GM23248 (cell line): ENCODE measurements at regions not wholly inside any gene's neighbourhood (a gene's known extent, or its start where the extent isn't known, plus 50 kb on each side); places are given as distances from the start of the nearest gene placed in this dataset.

Source experiments
- EZH2 ChIP-seq: fragments of 200-600 bp; sonication (generic); IDR thresholded peaks from 2 replicates; pipeline ENCODE4 v1.6.1; 2018; ENCODE audit warnings: antibody characterized with exemption, mild to moderate bottlenecking; ENCODE audit not compliant: insufficient read depth, poor library complexity, severe bottlenecking
- EZH2phosphoT487 ChIP-seq: fragments of 200-600 bp; sonication (generic); IDR thresholded peaks from 2 replicates; pipeline ENCODE4 v1.6.1; 2018; ENCODE audit warnings: antibody characterized with exemption, moderate library complexity, mild to moderate bottlenecking, low read depth; ENCODE audit not compliant: insufficient read depth

GRCh38 chr16:65770752-65771151 is 595.7 kb upstream of the CDH5 start:
- TF ChIP-seq EZH2 (no peak), EZH2phosphoT487 (no peak)
